ENCODE measurements at regions not wholly inside any gene's neighbourhood (a gene's known extent, or its start where the extent isn't known, plus 50 kb on each side); places are given as distances from the start of the nearest gene placed in this dataset.

DNA sequence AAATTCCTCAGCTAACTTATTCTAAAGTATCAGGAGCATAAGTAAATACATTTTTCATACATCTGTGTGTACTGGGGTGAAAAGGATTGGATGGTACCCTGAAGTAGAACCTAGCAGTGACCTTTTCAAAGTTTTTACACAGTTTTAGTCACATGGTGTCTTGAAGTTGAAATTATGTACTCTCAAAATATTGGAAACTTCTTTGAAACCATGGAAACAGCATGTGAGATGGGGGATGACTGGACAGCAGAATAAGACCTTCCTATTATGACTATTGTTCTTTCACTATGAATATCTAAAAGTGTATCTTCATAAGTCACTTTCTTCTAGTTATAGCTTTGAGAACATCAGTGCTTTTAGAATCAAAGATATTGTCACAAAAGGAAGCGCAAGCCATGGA lies 301.5 kb upstream of the ELAVL2 start:
- no peak for TF ChIP-seq CTCF (conservative IDR thresholded peaks at IDR 0.05; ENCODE audit: control insufficient read depth, insufficient read depth, low read depth, low read length)
- DNase-seq (ENCODE audit: low read depth) = no peak
- no peak overlapping the region for H3K4me3 ChIP-seq (ENCODE audit: control insufficient read depth, low read depth, low read length)

- H3K4me3 ChIP-seq (ENCODE audit: control insufficient read depth, low read depth, low read length) = no peak overlapping the region
- TF ChIP-seq CTCF (conservative IDR thresholded peaks at IDR 0.05; ENCODE audit: control insufficient read depth, insufficient read depth, low read depth, low read length) = no peak
- DNase-seq (ENCODE audit: low read depth) = no peak
These were observed 292.1 kb upstream of the ELAVL2 start for GRCh38 chr9:24118190-24118589.

DNA sequence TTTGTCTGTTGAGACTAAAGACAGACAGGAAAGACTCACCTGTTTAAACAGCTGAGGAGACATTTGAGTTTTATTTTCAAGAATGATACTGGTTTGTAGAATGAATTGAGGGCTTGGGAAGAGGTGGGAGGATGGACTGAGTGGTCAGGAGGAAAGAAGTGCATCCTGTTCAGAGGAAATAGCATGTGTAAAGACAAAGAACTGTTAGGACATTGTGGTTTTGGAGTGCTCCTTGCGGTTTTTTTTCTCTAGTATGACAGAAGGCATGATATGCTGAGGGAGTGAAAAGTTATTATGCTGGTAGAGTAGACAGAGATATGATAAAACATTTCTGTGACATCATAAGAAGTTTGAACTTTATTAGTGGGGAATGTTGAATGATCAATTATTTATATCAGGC lies 270.7 kb upstream of the ELAVL2 start:
- DNase-seq (ENCODE audit: low read depth) = no peak
- no peak for TF ChIP-seq CTCF (conservative IDR thresholded peaks at IDR 0.05; ENCODE audit: control insufficient read depth, insufficient read depth, low read depth, low read length)
- no peak overlapping the region for H3K4me3 ChIP-seq (ENCODE audit: control insufficient read depth, low read depth, low read length)

DNA sequence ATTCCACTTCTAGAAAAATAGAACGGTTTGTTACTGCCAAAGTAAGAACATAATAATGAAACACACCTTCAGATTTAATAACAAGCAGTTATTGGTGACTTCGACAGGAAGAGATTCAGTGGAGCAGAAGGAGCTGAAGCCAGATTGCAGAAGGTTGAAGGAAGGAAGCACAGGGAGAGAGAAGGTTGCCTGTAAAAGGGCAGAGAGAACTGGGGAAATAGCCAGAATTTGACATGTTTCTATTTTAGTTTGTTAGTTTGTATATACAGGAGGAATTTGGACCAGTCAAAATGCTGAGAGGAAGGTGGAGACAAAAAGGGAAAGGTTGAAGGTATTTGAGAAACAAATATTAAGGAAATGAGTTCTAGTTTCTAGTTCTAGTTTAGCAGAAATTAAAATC lies 269.2 kb upstream of the ELAVL2 start:
- H3K4me3 ChIP-seq (ENCODE audit: control insufficient read depth, low read depth, low read length) = no peak overlapping the region
- TF ChIP-seq CTCF (conservative IDR thresholded peaks at IDR 0.05; ENCODE audit: control insufficient read depth, insufficient read depth, low read depth, low read length) = no peak

GRCh38 chr9:24090566-24090965 lies 264.5 kb upstream of the ELAVL2 start:
- H3K4me3 ChIP-seq (ENCODE audit: control insufficient read depth, low read depth, low read length) = no peak overlapping the region
- no peak for TF ChIP-seq CTCF (conservative IDR thresholded peaks at IDR 0.05; ENCODE audit: control insufficient read depth, insufficient read depth, low read depth, low read length)
- no peak for DNase-seq (ENCODE audit: low read depth)

More for the DNA sequence above, 269.2 kb upstream of the ELAVL2 start:
- no peak for DNase-seq (ENCODE audit: low read depth)

DNA sequence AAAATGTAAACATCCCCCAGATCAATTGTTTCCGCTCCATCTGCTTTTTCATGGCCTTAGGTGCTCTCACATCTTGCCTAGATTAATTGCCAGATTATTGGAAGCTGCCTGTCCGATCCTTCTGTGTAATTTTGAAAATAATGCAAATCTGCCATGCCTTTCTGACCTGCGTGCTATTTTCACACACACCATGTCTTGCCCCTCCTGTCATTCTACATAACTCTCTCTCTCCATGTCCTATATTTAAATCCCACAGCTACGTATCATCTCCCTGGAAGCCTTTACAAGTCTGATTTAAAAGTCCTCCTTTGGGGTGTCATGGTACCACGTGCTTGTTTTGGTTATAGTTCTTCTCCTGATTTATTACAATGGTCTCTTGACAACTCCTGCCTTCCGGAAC lies 247.6 kb upstream of the ELAVL2 start:
- no peak for TF ChIP-seq CTCF (conservative IDR thresholded peaks at IDR 0.05; ENCODE audit: control insufficient read depth, insufficient read depth, low read depth, low read length)
- no peak for DNase-seq (ENCODE audit: low read depth)
- H3K4me3 ChIP-seq (ENCODE audit: control insufficient read depth, low read depth, low read length) = no peak overlapping the region

DNA sequence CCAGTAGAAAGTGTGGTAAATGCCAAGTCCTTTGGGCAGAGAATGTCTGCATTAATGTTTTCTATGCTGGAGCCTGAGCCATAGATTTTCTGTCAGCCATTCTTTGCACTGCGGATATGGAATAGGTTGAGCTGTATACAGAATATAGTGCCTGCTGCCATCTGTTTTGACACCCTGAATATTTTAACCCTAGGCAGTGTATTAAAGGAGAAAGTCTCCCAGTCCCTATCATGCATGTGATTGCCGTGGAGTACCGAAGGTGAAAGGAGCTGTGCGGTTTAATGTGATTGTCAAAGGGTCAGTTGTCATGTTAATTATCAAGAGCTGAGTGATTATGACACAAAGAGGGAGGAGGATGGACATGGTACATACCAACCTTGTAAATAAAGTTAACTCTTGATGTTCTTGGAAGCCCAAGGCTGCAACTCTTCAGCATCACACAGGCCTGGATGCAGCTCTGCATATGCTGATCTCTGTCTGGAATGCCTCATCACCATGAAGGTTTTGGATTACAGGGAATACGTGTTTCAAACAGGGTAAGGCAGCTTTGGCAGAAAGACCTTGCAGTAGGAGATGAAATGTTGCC lies 247.1 kb upstream of the ELAVL2 start:
- no peak for DNase-seq (ENCODE audit: low read depth)
- TF ChIP-seq CTCF (conservative IDR thresholded peaks at IDR 0.05; ENCODE audit: control insufficient read depth, insufficient read depth, low read depth, low read length) = no peak
- H3K4me3 ChIP-seq (ENCODE audit: control insufficient read depth, low read depth, low read length) = no peak overlapping the region
